Panc1 (cell line): ENCODE measurements at regions not wholly inside any gene's neighbourhood (a gene's known extent, or its start where the extent isn't known, plus 50 kb on each side); places are given as distances from the start of the nearest gene placed in this dataset.

Experiments used
- ATAC-seq: fragments of 200-7000 bp; cut with Tn5 transposase; 2 replicates; pipeline ENCODE4 v1.9.1; 2020; ENCODE audit warnings: mild to moderate bottlenecking, moderate library complexity
- BruUV-seq: library from RNA; stranded (reverse); fragments of 400-500 nt; replicated peaks from 2 replicates; lab custom pipeline; 2021; lab: Mats Ljungman, UMichigan
- CTCF ChIA-PET: fragments of 300-600 bp; sonication (Branson Sonifier 250); formaldehyde crosslinking; loops from one replicate; lab custom pipeline; 2022; ENCODE audit warnings: antibody characterized with exemption; lab: Charles Lee
- POLR2A ChIA-PET: fragments of 300-600 bp; sonication (Branson Sonifier 250); formaldehyde crosslinking; loops from one replicate; lab custom pipeline; 2022; ENCODE audit warnings: antibody characterized with exemption; lab: Charles Lee
- DNase-seq: peaks from one replicate; pipeline ENCODE4 v3.0.0-alpha.2; 2010; ENCODE audit warnings: low read depth, low spot score
- H3K27ac ChIP-seq: 2 replicates; pipeline ENCODE4 v1.5.1; 2011; ENCODE audit warnings: mild to moderate bottlenecking, low read length, inconsistent platforms
- H3K27me3 ChIP-seq: fragments of 200-500 bp; sonication (Bioruptor generic); 2 replicates; pipeline ENCODE4 v1.6.0; 2014; ENCODE audit warnings: low read length, inconsistent platforms; ENCODE audit not compliant: control insufficient read depth, insufficient read depth
- H3K36me3 ChIP-seq: fragments of 200-500 bp; sonication (Bioruptor generic); 2 replicates; pipeline ENCODE4 v1.5.1; 2014; ENCODE audit warnings: inconsistent platforms, mild to moderate bottlenecking, low read length, moderate library complexity; ENCODE audit not compliant: control insufficient read depth, insufficient read depth
- H3K4me1 ChIP-seq: 2 replicates; pipeline ENCODE4 v1.5.1; 2011; ENCODE audit warnings: inconsistent platforms, mild to moderate bottlenecking, low read length, moderate library complexity; ENCODE audit not compliant: control insufficient read depth, insufficient read depth
- H3K4me3 ChIP-seq, 2 experiments: 2 replicates each; pipeline ENCODE4 v1.5.1; 2011 to 2012; ENCODE audit warnings: low read depth in 2 of 2, low read length in 2 of 2, mild to moderate bottlenecking in 2 of 2, inconsistent platforms in 1 of 2, moderate library complexity in 1 of 2
- H3K9me3 ChIP-seq: fragments of 200-500 bp; sonication (Bioruptor generic); 2 replicates; pipeline ENCODE4 v1.5.1; 2014; ENCODE audit warnings: low read depth, mild to moderate bottlenecking, inconsistent platforms, low read length, moderate library complexity; ENCODE audit not compliant: control insufficient read depth, insufficient read depth
- CTCF ChIP-seq: fragments of 450-650 bp; IDR thresholded peaks from 2 replicates; pipeline ENCODE4 v1.5.1; 2017; ENCODE audit warnings: mild to moderate bottlenecking
- POLR2AphosphoS5 ChIP-seq: IDR thresholded peaks from 2 replicates; pipeline ENCODE4 v1.6.1; 2012; ENCODE audit warnings: mild to moderate bottlenecking, low read depth, low read length, moderate library complexity
- REST ChIP-seq, 2 experiments: IDR thresholded peaks; 2 replicates each; pipeline ENCODE4 v1.6.1; 2011 to 2012; ENCODE audit warnings: low read depth in 2 of 2, control low read depth in 1 of 2, low read length in 1 of 2, mild to moderate bottlenecking in 1 of 2, moderate library complexity in 1 of 2; ENCODE audit not compliant: insufficient read depth in 1 of 2
- SIN3A ChIP-seq: IDR thresholded peaks from 2 replicates; pipeline ENCODE4 v1.6.1; 2012; ENCODE audit warnings: low read depth, mild to moderate bottlenecking, low read length, moderate library complexity, borderline replicate concordance; ENCODE audit not compliant: insufficient read depth
- TCF7L2 ChIP-seq: IDR thresholded peaks from 2 replicates; pipeline ENCODE4 v1.6.1; 2011; ENCODE audit warnings: mild to moderate bottlenecking, low read depth, low read length, inconsistent platforms
- in situ Hi-C: cut with HindIII; loops from 2 replicates; pipeline ENCODE4 v1.10.0; 2016; ENCODE audit warnings: low sequenced_read_pairs, low pct_unique_long_range_greater_than_20kb
- intact Hi-C: fragments of 100-400 bp; cut with micrococcal nuclease; formaldehyde crosslinking; loops from one replicate; pipeline ENCODE4 v1.10.0; 2022; ENCODE audit not compliant: unreplicated experiment

GRCh38 chr16:52929478-52930400 is 123.0 kb downstream of the CHD9NB start:
- H3K27me3 ChIP-seq: no peaks in the 10 kb centered on the region
- no peak overlapping the region for H3K27ac ChIP-seq
- H3K36me3 ChIP-seq: no peaks in the 10 kb centered on the region
- H3K4me3 ChIP-seq: no peak overlapping the region
- BruUV-seq: no TSS peak
- no peak for TF ChIP-seq POLR2AphosphoS5
- TF ChIP-seq REST (IDR thresholded peaks at IDR 0.05; ENCODE audit: insufficient read depth in 1 of 2, low read depth in 2 of 2, low read length in 1 of 2): no peak
- TF ChIP-seq TCF7L2: no peak
- TF ChIP-seq SIN3A: no peak
- no peak for TF ChIP-seq CTCF
- H3K9me3 ChIP-seq: no peaks in the 10 kb centered on the region
- in situ Hi-C loops: no loop called here
- ChIA-PET CTCF (no interaction called here), POLR2A (no interaction called here)
- H3K4me1 ChIP-seq: no peaks in the 10 kb centered on the region
- intact Hi-C loops: no loop called here
- no peak for DNase-seq
- ATAC-seq: no peak

GRCh38 chr16:52928955-52929354 is 123.7 kb downstream of the CHD9NB start:
- ChIA-PET CTCF (no interaction called here), POLR2A (no interaction called here)
- TF ChIP-seq CTCF (no peak), TCF7L2 (no peak), POLR2AphosphoS5 (no peak), SIN3A (no peak), REST (IDR thresholded peaks at IDR 0.05; ENCODE audit: insufficient read depth in 1 of 2, low read depth in 2 of 2, low read length in 1 of 2) (no peak)
- Histone ChIP-seq H3K27me3 (no peaks in the 10 kb centered on the region), H3K27ac (no peak overlapping the region), H3K9me3 (no peaks in the 10 kb centered on the region), H3K4me1 (no peaks in the 10 kb centered on the region), H3K4me3 (no peak overlapping the region), H3K36me3 (no peaks in the 10 kb centered on the region)
- DNase-seq (no peak), ATAC-seq (no peak)
- BruUV-seq: no TSS peak
- in situ Hi-C loops: no loop called here
- intact Hi-C loops: no loop called here
